ENCODE measurements at regions not wholly inside any gene's neighbourhood (a gene's known extent, or its start where the extent isn't known, plus 50 kb on each side); places are given as distances from the start of the nearest gene placed in this dataset.

- no peak for DNase-seq (ENCODE audit: low read depth, low spot score)
These were observed 369.6 kb downstream of the KCTD12 start for GRCh38 chr13:76516586-76516985.

- DNase-seq (ENCODE audit: low read depth, low spot score) = no peak
These were observed 370.2 kb downstream of the KCTD12 start for GRCh38 chr13:76516013-76516412.

GRCh38 chr13:76512721-76513145 is 373.5 kb downstream of the KCTD12 start:
- DNase-seq (ENCODE audit: low read depth, low spot score) = peak; percentile 98

- no peak for DNase-seq (ENCODE audit: low read depth, low spot score)
These were observed 380.8 kb downstream of the KCTD12 start for GRCh38 chr13:76505437-76505836.

- DNase-seq (ENCODE audit: low read depth, low spot score) = no peak
These were observed 382.4 kb downstream of the KCTD12 start for GRCh38 chr13:76503766-76504165.

- DNase-seq (ENCODE audit: low read depth, low spot score) = no peak
These were observed 382.9 kb downstream of the KCTD12 start for GRCh38 chr13:76503291-76503690.

- no peak for DNase-seq (ENCODE audit: low read depth, low spot score)
These were observed 385.3 kb downstream of the KCTD12 start for GRCh38 chr13:76500894-76501293.

GRCh38 chr13:76499891-76500290 is 386.3 kb downstream of the KCTD12 start:
- DNase-seq (ENCODE audit: low read depth, low spot score) = no peak

- no peak for DNase-seq (ENCODE audit: low read depth, low spot score)
These were observed 396.9 kb downstream of the KCTD12 start for GRCh38 chr13:76489274-76489673.

- no peak for DNase-seq (ENCODE audit: low read depth, low spot score)
These were observed 404.5 kb downstream of the KCTD12 start for GRCh38 chr13:76481738-76482137.

GRCh38 chr13:76474966-76475365 is 411.2 kb downstream of the KCTD12 start:
- no peak for DNase-seq (ENCODE audit: low read depth, low spot score)

GRCh38 chr13:76474356-76474755 is 411.8 kb downstream of the KCTD12 start:
- no peak for DNase-seq (ENCODE audit: low read depth, low spot score)

- DNase-seq (ENCODE audit: low read depth, low spot score) = peak; percentile 46
These were observed 412.6 kb downstream of the KCTD12 start for GRCh38 chr13:76473552-76474134.

- peak; percentile 19 for DNase-seq (ENCODE audit: low read depth, low spot score)
These were observed 413.3 kb downstream of the KCTD12 start for GRCh38 chr13:76472916-76473315.

- DNase-seq (ENCODE audit: low read depth, low spot score) = no peak
These were observed 414.7 kb downstream of the KCTD12 start for GRCh38 chr13:76471486-76471885.

GRCh38 chr13:76470991-76471390 is 415.2 kb downstream of the KCTD12 start:
- DNase-seq (ENCODE audit: low read depth, low spot score) = no peak

GRCh38 chr13:76466043-76466442 is 420.2 kb downstream of the KCTD12 start:
- DNase-seq (ENCODE audit: low read depth, low spot score) = no peak

- no peak for DNase-seq (ENCODE audit: low read depth, low spot score)
These were observed 422.9 kb downstream of the KCTD12 start for GRCh38 chr13:76463314-76463713.

GRCh38 chr13:76461999-76462398 is 424.2 kb downstream of the KCTD12 start:
- no peak for DNase-seq (ENCODE audit: low read depth, low spot score)

GRCh38 chr13:76461484-76461883 is 424.7 kb downstream of the KCTD12 start:
- DNase-seq (ENCODE audit: low read depth, low spot score) = no peak

GRCh38 chr13:76459863-76460262 is 426.3 kb downstream of the KCTD12 start:
- no peak for DNase-seq (ENCODE audit: low read depth, low spot score)

- no peak for DNase-seq (ENCODE audit: low read depth, low spot score)
These were observed 430.2 kb downstream of the KCTD12 start for GRCh38 chr13:76455960-76456359.

GRCh38 chr13:76454991-76455390 is 431.2 kb downstream of the KCTD12 start:
- DNase-seq (ENCODE audit: low read depth, low spot score) = no peak

- no peak for DNase-seq (ENCODE audit: low read depth, low spot score)
These were observed 436.5 kb downstream of the KCTD12 start for GRCh38 chr13:76449716-76450115.
